IPS DF 6.9 (cell line): ENCODE measurements at regions not wholly inside any gene's neighbourhood (a gene's known extent, or its start where the extent isn't known, plus 50 kb on each side); places are given as distances from the start of the nearest gene placed in this dataset.
"Not testable (repeated sequence)": the region's sequence is repeated elsewhere in the genome, so short reads cannot be mapped to it uniquely, and the experiment has no call there.

ENCODE experiments used
- DNase-seq: peaks from one replicate; pipeline ENCODE4 v3.0.0-alpha.2; 2013; ENCODE audit warnings: low read depth, low spot score
- H3K27ac ChIP-seq: one replicate; pipeline ENCODE4 v1.5.1; 2013; ENCODE audit warnings: low read length, control low read depth
- H3K27me3 ChIP-seq: 2 replicates; pipeline ENCODE4 v1.6.1; 2013; ENCODE audit warnings: mild to moderate bottlenecking, low read length; ENCODE audit not compliant: control insufficient read depth, insufficient read depth
- H3K36me3 ChIP-seq: 2 replicates; pipeline ENCODE4 v1.6.1; 2013; ENCODE audit warnings: low read length; ENCODE audit not compliant: control insufficient read depth, insufficient read depth
- H3K4me1 ChIP-seq: 2 replicates; pipeline ENCODE4 v1.6.1; 2013; ENCODE audit warnings: low read length; ENCODE audit not compliant: control insufficient read depth, insufficient read depth
- H3K4me3 ChIP-seq: 2 replicates; pipeline ENCODE4 v1.5.1; 2013; ENCODE audit warnings: mild to moderate bottlenecking, low read length
- H3K9me3 ChIP-seq: 2 replicates; pipeline ENCODE4 v1.6.1; 2013; ENCODE audit warnings: low read length, inconsistent platforms; ENCODE audit not compliant: control insufficient read depth, insufficient read depth
- WGBS: extraction: QIAGEN DNeasy Blood & Tissue Kit; methylation state at CpG from one replicate; pipeline ENCODE4 v1.1.7; 2013; ENCODE audit warnings: mixed read lengths, missing lambda C conversion rate; ENCODE audit not compliant: insufficient read length, insufficient coverage; 5-methylcytosine and 5-hydroxymethylcytosine counted together

DNA sequence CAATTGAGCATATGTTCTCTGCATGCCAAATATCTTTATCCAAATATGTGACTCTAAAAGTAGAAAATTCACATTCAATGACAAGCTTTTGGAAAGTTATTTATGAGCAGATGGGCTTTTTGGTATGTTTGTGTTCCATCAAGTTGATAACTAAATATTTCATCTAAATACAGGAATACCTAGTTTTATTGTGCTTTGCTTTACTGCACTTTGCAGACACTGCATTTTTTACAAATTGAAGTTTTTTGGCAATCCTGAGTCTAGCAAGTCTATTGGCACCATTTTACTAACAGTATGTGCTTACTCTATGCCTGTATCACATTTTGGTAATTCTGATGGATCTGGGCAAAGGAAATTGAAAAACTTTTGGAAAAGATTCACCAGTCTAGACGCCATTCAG is 133.8 kb downstream of the ATXN7L3B start:
- DNase-seq = no peak
- Histone ChIP-seq H3K36me3 (no peaks in the 10 kb centered on the region), H3K27ac (no peak overlapping the region), H3K4me1 (no peaks in the 10 kb centered on the region), H3K27me3 (no peaks in the 10 kb centered on the region), H3K9me3 (no peaks in the 10 kb centered on the region), H3K4me3 (no peak overlapping the region)
- WGBS = no CpG with 5 or more reads among the region's 1 CpG

DNA sequence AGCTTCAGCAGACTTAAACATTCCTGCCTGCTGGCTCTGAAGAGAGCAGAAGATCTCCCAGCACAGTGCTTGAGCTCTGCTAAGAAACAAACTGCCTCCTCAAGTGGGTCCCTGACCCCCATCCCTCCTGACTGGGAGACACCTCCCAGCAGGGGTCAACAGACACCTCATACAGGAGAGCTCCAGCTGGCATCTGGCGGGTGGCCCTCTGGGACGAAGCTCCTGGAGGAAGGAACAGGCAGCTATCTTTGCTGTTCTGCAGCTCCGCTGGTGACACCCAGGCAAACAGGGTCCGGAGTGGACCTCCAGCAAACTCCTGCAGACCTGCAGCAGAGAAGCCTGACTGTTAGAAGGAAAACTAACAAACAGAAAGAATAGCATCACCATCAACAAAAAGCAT is 139.3 kb downstream of the ATXN7L3B start:
- H3K27ac ChIP-seq, H3K4me3 ChIP-seq, H3K27me3 ChIP-seq, DNase-seq, H3K4me1 ChIP-seq, H3K36me3 ChIP-seq, H3K9me3 ChIP-seq: not testable (repeated sequence)
- no CpG with 5 or more reads among the region's 4 CpGs for WGBS

DNA sequence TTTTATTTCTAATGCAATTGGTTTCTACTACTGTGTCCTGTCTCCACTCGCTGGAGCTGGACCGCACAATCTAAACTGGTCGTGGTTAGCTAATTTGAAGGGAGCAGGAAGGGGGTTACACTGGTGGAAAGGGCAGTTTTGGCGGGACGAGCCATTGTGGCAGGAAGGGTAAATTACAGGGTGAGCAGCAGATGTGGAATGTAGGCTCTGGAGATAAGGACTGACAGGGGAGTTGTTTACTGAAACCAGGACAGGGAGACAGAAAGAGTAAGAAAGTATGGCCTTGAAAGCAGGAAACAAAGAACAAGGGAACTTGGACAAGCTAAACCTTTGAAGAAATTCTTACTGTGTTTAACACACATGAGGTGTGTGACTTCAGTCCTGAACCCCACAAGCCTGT is 147.8 kb downstream of the ATXN7L3B start:
- H3K9me3 ChIP-seq = no peaks in the 10 kb centered on the region
- no peak overlapping the region for H3K4me3 ChIP-seq
- no peaks in the 10 kb centered on the region for H3K36me3 ChIP-seq
- H3K27ac ChIP-seq = no peak overlapping the region
- DNase-seq = no peak
- no peaks in the 10 kb centered on the region for H3K4me1 ChIP-seq
- no peaks in the 10 kb centered on the region for H3K27me3 ChIP-seq
- WGBS = no CpG with 5 or more reads among the region's 5 CpGs

DNA sequence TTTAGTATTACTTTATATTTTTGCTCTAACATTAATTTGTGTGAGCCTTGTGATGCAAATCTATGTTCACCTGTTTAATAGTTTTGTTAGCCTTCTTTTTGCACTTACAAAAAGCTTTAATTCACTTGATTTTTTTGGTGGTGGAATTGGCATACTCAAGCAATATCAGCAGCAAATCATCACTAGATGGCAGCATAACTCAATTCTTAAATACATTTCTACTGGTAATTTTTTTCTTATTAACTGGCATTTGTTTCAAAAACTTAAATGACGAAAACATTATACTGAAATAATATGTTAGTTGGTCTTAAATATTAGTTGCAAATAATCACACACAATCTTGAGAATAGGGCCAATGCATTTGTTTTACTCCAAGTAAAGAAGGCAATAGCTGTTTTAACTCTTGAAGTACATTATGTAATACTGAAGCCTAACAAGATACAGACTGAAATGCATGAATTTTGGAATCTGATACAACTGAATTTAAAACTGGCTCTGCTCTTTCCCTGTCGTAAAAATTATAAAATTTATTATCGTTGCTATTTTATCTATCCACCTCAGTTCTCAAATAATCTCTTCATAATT is 151.5 kb downstream of the ATXN7L3B start:
- Histone ChIP-seq H3K9me3 (no peaks in the 10 kb centered on the region), H3K36me3 (no peaks in the 10 kb centered on the region), H3K4me3 (no peak overlapping the region), H3K27ac (no peak overlapping the region), H3K4me1 (no peaks in the 10 kb centered on the region), H3K27me3 (no peaks in the 10 kb centered on the region)
- DNase-seq = peak; percentile 4
- no CpG with 5 or more reads among the region's 3 CpGs for WGBS

DNA sequence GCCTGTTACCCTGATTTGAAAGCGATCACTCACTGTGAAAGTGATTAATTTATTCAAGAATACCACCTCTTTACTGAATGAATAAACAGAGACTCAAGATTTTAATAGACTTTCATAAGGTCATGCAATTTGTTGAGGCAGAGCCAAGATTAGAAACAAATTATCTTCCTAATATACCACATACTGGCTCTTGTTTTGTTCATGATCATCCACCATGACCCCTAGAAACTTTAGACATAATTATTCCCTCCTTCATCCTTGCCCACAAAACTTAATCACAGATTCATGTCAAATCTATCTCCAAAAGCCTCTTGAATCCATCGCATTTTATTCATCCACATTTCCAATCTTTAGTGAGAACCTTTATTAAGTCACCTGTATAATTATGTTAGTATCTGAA is 152.3 kb downstream of the ATXN7L3B start:
- Histone ChIP-seq H3K27ac (no peak overlapping the region), H3K4me1 (no peaks in the 10 kb centered on the region), H3K9me3 (no peaks in the 10 kb centered on the region), H3K27me3 (no peaks in the 10 kb centered on the region), H3K36me3 (no peaks in the 10 kb centered on the region), H3K4me3 (no peak overlapping the region)
- DNase-seq = no peak
- WGBS = 100% methylated on average over 1 of the region's 2 CpGs

DNA sequence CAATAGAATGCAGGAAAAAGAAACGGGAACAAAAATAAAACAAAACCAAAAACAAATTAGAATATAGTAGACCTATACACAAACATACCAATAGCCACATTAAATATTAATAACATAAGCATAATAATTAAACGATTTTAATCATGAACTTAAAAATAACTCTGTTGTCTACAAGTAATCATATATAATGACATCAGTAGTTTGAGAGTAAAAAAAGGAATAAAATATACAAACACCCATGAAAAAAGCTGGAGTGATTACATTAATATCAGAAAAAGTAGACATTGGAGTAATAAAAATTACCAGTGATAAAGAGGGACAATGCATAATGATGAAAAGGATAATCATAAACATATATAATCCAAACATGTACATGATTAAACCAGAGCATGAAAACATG is 181.8 kb downstream of the ATXN7L3B start:
- no peaks in the 10 kb centered on the region for H3K4me1 ChIP-seq
- no peak overlapping the region for H3K27ac ChIP-seq
- DNase-seq = no peak
- no CpG with 5 or more reads among the region's 2 CpGs for WGBS
- H3K4me3 ChIP-seq = no peak overlapping the region
- no peaks in the 10 kb centered on the region for H3K36me3 ChIP-seq
- H3K9me3 ChIP-seq = no peaks in the 10 kb centered on the region
- no peaks in the 10 kb centered on the region for H3K27me3 ChIP-seq

DNA sequence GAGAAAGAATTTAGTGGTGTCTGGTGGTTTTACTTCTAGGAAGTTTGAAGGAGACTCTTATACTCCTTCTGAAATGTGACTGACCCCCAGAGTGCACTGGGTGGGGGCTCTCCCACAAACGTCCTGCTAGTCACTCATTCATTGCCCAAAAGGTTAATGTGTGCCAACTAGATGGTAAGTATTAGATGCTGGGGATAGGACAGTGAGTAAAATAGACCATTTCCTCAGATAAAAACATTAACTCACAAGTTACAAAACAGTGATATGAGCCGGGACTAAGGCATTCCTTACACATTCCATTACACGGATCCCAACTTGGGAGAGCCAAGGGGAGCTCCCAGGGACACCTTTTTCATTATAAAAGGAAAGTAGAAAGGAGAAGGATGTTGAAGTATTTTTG is 185.1 kb downstream of the ATXN7L3B start:
- Histone ChIP-seq H3K36me3 (no peaks in the 10 kb centered on the region), H3K4me1 (no peaks in the 10 kb centered on the region), H3K27ac (no peak overlapping the region), H3K9me3 (no peaks in the 10 kb centered on the region), H3K27me3 (no peaks in the 10 kb centered on the region), H3K4me3 (no peak overlapping the region)
- WGBS = no CpG with 5 or more reads among the region's 3 CpGs
- DNase-seq = no peak

DNA sequence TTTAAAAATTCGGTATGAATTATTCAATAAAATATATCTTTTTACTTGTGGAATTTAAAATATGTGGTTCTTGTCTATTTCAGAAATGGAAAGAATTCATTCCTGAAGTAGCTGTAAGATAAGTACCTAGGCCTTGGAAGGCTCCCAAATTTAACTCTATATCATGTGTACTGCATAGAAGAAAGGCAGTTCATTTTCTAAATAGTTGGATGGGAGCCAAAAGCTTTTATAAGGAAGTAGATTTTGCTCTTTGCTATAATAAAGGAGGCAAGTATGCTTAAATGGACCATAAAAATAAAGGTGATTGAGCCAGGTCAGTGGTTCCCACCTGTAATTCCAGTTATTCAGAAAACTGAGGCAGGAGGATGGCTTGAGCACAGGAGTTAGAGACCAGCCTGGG is 187.5 kb downstream of the ATXN7L3B start:
- DNase-seq = no peak

DNA sequence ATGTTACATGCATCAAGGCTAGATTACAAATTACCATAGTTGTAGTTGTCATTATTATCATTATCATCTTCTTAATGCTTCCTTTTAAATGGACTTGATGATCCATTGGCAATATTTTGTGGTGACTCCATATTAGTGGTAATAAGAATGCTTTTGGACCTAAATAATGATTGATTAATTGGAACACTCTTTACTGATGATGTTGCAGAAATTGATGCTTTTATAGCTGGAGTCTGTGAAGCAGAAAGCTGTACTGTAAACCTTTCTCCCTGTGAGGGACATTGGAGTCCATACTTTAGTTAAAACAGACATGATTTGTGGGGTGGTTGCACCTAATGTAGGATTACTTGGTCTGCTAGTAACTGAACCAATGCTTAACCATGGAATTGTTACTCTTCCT is 190.4 kb downstream of the ATXN7L3B start:
- H3K9me3 ChIP-seq = no peaks in the 10 kb centered on the region
- H3K4me1 ChIP-seq = no peaks in the 10 kb centered on the region
- H3K27ac ChIP-seq = no peak overlapping the region
- no peaks in the 10 kb centered on the region for H3K36me3 ChIP-seq
- DNase-seq = no peak
- H3K4me3 ChIP-seq = no peak overlapping the region
- no peaks in the 10 kb centered on the region for H3K27me3 ChIP-seq

More for the DNA sequence above, 187.5 kb downstream of the ATXN7L3B start:
- Histone ChIP-seq H3K27me3 (no peaks in the 10 kb centered on the region), H3K4me1 (no peaks in the 10 kb centered on the region), H3K9me3 (no peaks in the 10 kb centered on the region), H3K27ac (no peak overlapping the region), H3K4me3 (no peak overlapping the region), H3K36me3 (no peaks in the 10 kb centered on the region)
- no CpG with 5 or more reads among the region's 1 CpG for WGBS

DNA sequence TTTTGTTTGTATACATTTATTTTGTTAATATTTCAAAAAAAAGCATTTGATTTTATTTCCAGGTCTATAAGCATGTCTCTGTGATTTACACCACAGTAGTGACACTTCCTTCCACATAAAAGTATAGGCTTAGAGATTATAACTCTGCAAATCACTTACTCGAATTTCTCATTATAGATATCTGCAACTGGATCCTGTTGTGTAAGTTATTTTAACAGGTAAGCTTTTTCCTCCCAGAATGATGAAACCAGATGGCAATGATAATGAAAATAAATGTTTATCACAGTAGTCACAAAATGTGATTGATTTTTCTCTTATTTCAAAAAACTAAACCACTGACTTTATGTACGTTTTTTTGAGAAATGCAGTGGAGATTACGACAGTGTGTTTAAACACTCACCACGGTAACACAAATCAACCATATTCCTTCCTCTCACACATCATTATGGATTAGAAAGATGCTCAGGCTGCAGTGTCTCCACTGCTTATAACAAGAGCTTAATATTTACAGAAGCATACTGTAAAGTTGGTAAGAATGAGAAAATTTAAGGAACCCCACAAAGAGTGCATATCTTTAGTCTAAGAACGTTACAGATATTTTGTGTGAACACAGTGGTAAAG is 194.6 kb downstream of the ATXN7L3B start:
- Histone ChIP-seq H3K27ac (no peak overlapping the region), H3K36me3 (no peaks in the 10 kb centered on the region), H3K4me3 (no peak overlapping the region), H3K4me1 (no peaks in the 10 kb centered on the region), H3K9me3 (no peaks in the 10 kb centered on the region), H3K27me3 (no peaks in the 10 kb centered on the region)
- WGBS = no CpG with 5 or more reads among the region's 5 CpGs
- no peak for DNase-seq

DNA sequence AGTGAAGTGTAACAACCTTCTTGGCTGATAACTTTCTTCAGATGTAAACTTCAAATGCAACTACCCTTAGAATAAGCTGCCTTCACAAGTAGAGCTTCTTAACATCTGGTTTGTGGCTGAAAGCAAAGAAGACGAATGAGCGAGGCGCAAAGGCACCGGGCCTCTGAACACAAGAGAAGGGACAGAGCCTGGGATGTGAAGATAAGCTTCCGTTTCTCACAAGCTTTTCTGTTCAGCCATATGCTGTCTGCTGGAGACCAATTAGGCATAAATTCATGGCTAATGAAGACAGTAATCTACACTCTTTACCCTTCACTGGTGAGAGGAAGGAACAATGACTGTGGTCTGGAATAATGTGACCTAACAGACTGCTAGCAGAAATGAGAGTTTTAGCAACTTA is 195.2 kb downstream of the ATXN7L3B start:
- Histone ChIP-seq H3K9me3 (no peaks in the 10 kb centered on the region), H3K27ac (no peak overlapping the region), H3K27me3 (no peaks in the 10 kb centered on the region), H3K36me3 (no peaks in the 10 kb centered on the region), H3K4me1 (no peaks in the 10 kb centered on the region), H3K4me3 (no peak overlapping the region)
- no CpG with 5 or more reads among the region's 5 CpGs for WGBS
- no peak for DNase-seq
